ENCODE measurements at regions not wholly inside any gene's neighbourhood (a gene's known extent, or its start where the extent isn't known, plus 50 kb on each side); places are given as distances from the start of the nearest gene placed in this dataset.
"Not testable (repeated sequence)": the region's sequence is repeated elsewhere in the genome, so short reads cannot be mapped to it uniquely, and the experiment has no call there.

- H3K4me3 ChIP-seq (ENCODE audit: low read depth, low read length) = no peak overlapping the region
- in situ Hi-C loops (cut with HindIII; ENCODE audit: low sequenced_read_pairs) = no loop called here
- TF ChIP-seq CTCF (IDR thresholded peaks at IDR 0.05; ENCODE audit: low read depth, low read length) = no peak
- DNase-seq (ENCODE audit: low read depth, low spot score) = no peak
Observed at GRCh38 chr21:22174746-22175145, 1176.5 kb downstream of the NCAM2 start.

DNA sequence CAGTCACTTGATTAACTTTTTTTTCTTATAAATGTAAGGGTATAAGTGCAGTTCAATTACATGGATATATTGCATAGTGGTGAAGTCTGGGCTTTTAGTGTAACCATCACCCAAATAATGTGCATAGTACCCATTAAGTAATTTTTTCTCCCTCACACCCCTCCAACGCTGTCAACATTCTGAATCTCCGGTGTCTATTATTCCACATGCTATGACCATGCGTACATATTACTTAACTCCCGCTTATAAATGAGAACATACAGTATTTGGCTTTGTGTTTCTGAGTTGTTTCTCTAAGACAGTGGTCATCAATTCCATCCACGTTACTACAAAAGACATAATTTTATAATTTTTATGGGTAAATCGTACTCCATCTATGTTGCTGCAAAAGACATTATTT is 1191.1 kb downstream of the NCAM2 start:
- DNase-seq (ENCODE audit: low read depth, low spot score) = no peak
- TF ChIP-seq CTCF (IDR thresholded peaks at IDR 0.05; ENCODE audit: low read depth, low read length) = no peak
- in situ Hi-C loops (cut with HindIII; ENCODE audit: low sequenced_read_pairs) = no loop called here
- no peak overlapping the region for H3K4me3 ChIP-seq (ENCODE audit: low read depth, low read length)

- in situ Hi-C loops (cut with HindIII; ENCODE audit: low sequenced_read_pairs) = no loop called here
- no peak overlapping the region for H3K4me3 ChIP-seq (ENCODE audit: low read depth, low read length)
- no peak for TF ChIP-seq CTCF (IDR thresholded peaks at IDR 0.05; ENCODE audit: low read depth, low read length)
- DNase-seq (ENCODE audit: low read depth, low spot score) = no peak
Observed at GRCh38 chr21:22191581-22191980, 1193.4 kb downstream of the NCAM2 start.

DNA sequence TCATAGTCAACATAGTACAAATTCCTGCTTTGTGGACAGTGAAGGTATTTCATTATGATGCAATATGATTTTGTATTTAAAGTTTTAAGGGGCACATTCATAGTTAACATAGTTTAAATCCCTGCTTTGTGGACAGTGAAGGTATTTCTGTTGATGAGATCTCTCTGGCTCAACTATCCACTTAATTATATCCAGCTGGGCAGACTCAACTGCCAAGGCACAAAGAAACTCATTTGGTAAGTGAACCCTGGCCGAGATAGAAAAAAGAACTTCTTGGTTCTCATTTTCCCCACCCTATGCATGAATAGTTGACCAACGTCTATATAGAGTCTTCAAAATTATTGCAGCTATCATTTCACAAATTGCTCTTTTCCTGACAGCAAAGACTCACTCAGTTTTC is 1194.6 kb downstream of the NCAM2 start:
- in situ Hi-C loops (cut with HindIII; ENCODE audit: low sequenced_read_pairs) = no loop called here
- no peak overlapping the region for H3K4me3 ChIP-seq (ENCODE audit: low read depth, low read length)

DNA sequence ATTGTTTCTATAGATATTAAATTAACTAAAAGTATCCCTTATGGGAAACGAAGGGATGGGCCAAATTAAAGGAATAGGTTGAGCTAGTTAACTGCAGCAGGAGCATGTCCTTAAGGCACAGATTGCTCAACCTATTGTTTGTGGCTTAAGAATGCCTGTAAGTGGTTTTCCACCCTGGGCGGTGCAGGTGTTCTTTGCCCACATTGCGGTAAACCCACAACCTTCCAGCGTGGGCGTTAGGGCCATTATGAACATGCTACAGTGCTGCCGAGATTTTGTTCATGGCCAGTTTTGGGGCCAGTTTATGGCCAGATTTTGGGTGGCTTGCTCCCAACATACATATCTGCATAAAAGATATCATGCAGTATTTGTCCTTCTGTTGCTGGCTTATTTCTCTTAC is 1196.8 kb downstream of the NCAM2 start:
- not testable (repeated sequence) for DNase-seq (ENCODE audit: low read depth, low spot score); H3K4me3 ChIP-seq (ENCODE audit: low read depth, low read length)

More for the DNA sequence above, 1194.6 kb downstream of the NCAM2 start:
- no peak for DNase-seq (ENCODE audit: low read depth, low spot score)
- TF ChIP-seq CTCF (IDR thresholded peaks at IDR 0.05; ENCODE audit: low read depth, low read length) = no peak

GRCh38 chr21:22200378-22201092 is 1202.3 kb downstream of the NCAM2 start:
- no peak for TF ChIP-seq CTCF (IDR thresholded peaks at IDR 0.05; ENCODE audit: low read depth, low read length)
- H3K4me3 ChIP-seq (ENCODE audit: low read depth, low read length) = no peak overlapping the region
- in situ Hi-C loops (cut with HindIII; ENCODE audit: low sequenced_read_pairs) = no loop called here
- no peak for DNase-seq (ENCODE audit: low read depth, low spot score)

More for the DNA sequence above, 1196.8 kb downstream of the NCAM2 start:
- in situ Hi-C loops (cut with HindIII; ENCODE audit: low sequenced_read_pairs) = not testable (repeated sequence)

DNA sequence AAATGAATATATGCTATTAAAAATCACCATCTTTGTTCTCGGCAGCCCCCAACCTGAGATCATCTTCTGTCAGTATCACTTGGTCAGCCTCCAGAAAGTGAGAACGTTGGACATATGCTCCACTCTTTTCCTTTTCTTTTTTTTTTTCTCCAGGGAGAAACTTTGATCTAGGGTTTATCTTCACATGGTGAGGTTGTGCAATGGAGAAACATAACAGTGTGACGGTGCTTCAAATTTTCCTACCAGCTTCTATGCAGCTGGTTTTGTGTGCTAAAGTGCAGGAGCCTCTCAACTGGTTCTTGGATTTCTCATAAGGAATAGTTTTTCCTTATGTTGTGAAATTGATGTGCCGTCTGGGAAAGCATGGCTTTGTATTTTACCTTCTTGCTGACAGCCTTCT is 1202.9 kb downstream of the NCAM2 start:
- in situ Hi-C loops (cut with HindIII; ENCODE audit: low sequenced_read_pairs) = no loop called here
- TF ChIP-seq CTCF (IDR thresholded peaks at IDR 0.05; ENCODE audit: low read depth, low read length) = no peak
- no peak overlapping the region for H3K4me3 ChIP-seq (ENCODE audit: low read depth, low read length)
- no peak for DNase-seq (ENCODE audit: low read depth, low spot score)
